Common myeloid progenitor, CD34-positive (primary cell): ENCODE measurements at regions not wholly inside any gene's neighbourhood (a gene's known extent, or its start where the extent isn't known, plus 50 kb on each side); places are given as distances from the start of the nearest gene placed in this dataset.

Experiments
- CTCF ChIA-PET: fragments of 350-600 bp; sonication (Branson Sonifier 250); formaldehyde crosslinking; loops from one replicate; lab custom pipeline; 2021; ENCODE audit warnings: antibody characterized with exemption; lab: Charles Lee
- POLR2A ChIA-PET: fragments of 350-600 bp; sonication (Branson Sonifier 250); formaldehyde crosslinking; loops from one replicate; lab custom pipeline; 2021; ENCODE audit warnings: antibody characterized with exemption; lab: Charles Lee
- DNase-seq, 3 donors: peaks; one replicate each; pipeline versions ENCODE4 v3.0.0 to v3.0.0-alpha.2; 2013
- H3K27ac ChIP-seq, 2 experiments: 1 replicate in 1 of 2; 2 replicates in 1 of 2; pipeline ENCODE4 v1.7.0; 2013; ENCODE audit warnings: inconsistent platforms in 2 of 2, low read length in 2 of 2, mild to moderate bottlenecking in 2 of 2, low read depth in 1 of 2, moderate library complexity in 1 of 2; ENCODE audit not compliant: severe bottlenecking in 2 of 2, insufficient read depth in 1 of 2, poor library complexity in 1 of 2
- H3K27me3 ChIP-seq, 5 experiments: replicated peaks in 2 of 5; 1 replicate in 3 of 5; 2 replicates in 2 of 5; pipeline versions ENCODE4 v1.6.1 to v1.7.0; 2013; ENCODE audit warnings: low read length in 4 of 5, mild to moderate bottlenecking in 2 of 5, moderate library complexity in 2 of 5, inconsistent platforms in 1 of 5; ENCODE audit not compliant: insufficient read depth in 5 of 5, control insufficient read depth in 4 of 5
- H3K36me3 ChIP-seq, 4 experiments: 1 replicate in 2 of 4; 2 replicates in 2 of 4; pipeline versions ENCODE4 v1.6.1 to v1.7.0; 2013; ENCODE audit warnings: low read length in 3 of 4, control low read depth in 1 of 4, mild to moderate bottlenecking in 1 of 4; ENCODE audit not compliant: control insufficient read depth in 4 of 4, insufficient read depth in 4 of 4
- H3K4me1 ChIP-seq, 4 experiments: 1 replicate in 3 of 4; 2 replicates in 1 of 4; pipeline versions ENCODE4 v1.6.1 to v1.7.1; 2013; ENCODE audit warnings: low read length in 3 of 4, mild to moderate bottlenecking in 3 of 4, control low read depth in 1 of 4, inconsistent platforms in 1 of 4, moderate library complexity in 1 of 4; ENCODE audit not compliant: control insufficient read depth in 4 of 4, insufficient read depth in 4 of 4; ENCODE audit errors: control extremely low read depth in 1 of 4
- H3K4me3 ChIP-seq, 7 experiments: 1 replicate in 4 of 7; 2 replicates in 3 of 7; pipeline versions ENCODE4 v1.5.1 to v1.7.0; 2013; ENCODE audit warnings: mild to moderate bottlenecking in 7 of 7, low read length in 6 of 7, moderate library complexity in 6 of 7, inconsistent platforms in 2 of 7, low read depth in 2 of 7, control low read depth in 1 of 7; ENCODE audit not compliant: insufficient read depth in 4 of 7, control insufficient read depth in 1 of 7; ENCODE audit errors: extremely low read depth in 1 of 7
- H3K9me3 ChIP-seq, 5 experiments: 1 replicate in 4 of 5; 2 replicates in 1 of 5; pipeline versions ENCODE4 v1.6.1 to v1.7.1; 2013; ENCODE audit warnings: low read length in 4 of 5, mild to moderate bottlenecking in 2 of 5, inconsistent platforms in 1 of 5, low read depth in 1 of 5, moderate library complexity in 1 of 5; ENCODE audit not compliant: control insufficient read depth in 4 of 5, insufficient read depth in 2 of 5; ENCODE audit errors: control extremely low read depth in 1 of 5
- WGBS: methylation state at CpG from one replicate; pipeline ENCODE4 v1.1.5; 2013; ENCODE audit not compliant: insufficient coverage; 5-methylcytosine and 5-hydroxymethylcytosine counted together

GRCh38 chr12:3336606-3337311 lies 154.2 kb upstream of the PRMT8 start:
- Histone ChIP-seq H3K27me3 (peaks cover 0 to 12% (median 4%) of the 10 kb centered on the region in 5 experiments), H3K36me3 (no peaks in the 10 kb centered on the region), H3K9me3 (no peaks in the 10 kb centered on the region), H3K4me1 (no peaks in the 10 kb centered on the region), H3K4me3 (no peak overlapping the region), H3K27ac (no peak overlapping the region)
- DNase-seq, result peak in 1 of 3 donors; percentile 6
- ChIA-PET POLR2A (interaction anchor here (0.5 kb wide), 1 partner anchor 22 kb away, joined by 3 read pairs; no protein-coding TSS in a partner anchor), CTCF (no interaction called here)
- 71% methylated on average over 11 of the region's 13 CpGs for WGBS

DNA sequence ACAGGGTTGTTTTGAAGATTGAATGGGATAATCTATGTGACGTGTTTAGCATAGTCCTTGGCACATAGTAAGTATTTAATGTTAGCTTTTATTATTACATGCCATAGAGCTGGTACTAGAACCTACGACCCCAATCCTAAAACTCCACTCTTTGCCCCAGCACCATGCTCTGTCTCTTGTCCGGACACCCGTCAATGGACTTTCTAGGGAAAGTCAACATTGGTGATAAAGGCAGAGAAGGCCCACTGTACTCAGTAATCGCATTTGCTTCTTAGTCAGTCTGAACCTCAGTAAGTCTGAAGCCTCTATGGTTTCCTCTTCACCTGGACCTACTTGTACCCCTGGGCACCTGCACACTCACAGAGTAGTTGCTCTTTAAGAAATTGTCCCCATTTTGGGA lies 153.1 kb upstream of the PRMT8 start:
- H3K4me1 ChIP-seq, result no peaks in the 10 kb centered on the region
- ChIA-PET POLR2A (no interaction called here), CTCF (interaction anchor here (1.0 kb wide), 1 partner anchor 38 kb away, joined by 4 read pairs; no protein-coding TSS in a partner anchor)
- H3K27me3 ChIP-seq, result peaks cover 2 to 18% (median 12%) of the 10 kb centered on the region in 5 experiments
- 96% methylated on average over 4 of the region's 5 CpGs for WGBS
- no peak overlapping the region for H3K4me3 ChIP-seq
- no peaks in the 10 kb centered on the region for H3K9me3 ChIP-seq
- H3K27ac ChIP-seq, result no peak overlapping the region
- no peaks in the 10 kb centered on the region for H3K36me3 ChIP-seq
- DNase-seq, result no peak

- CTCF ChIA-PET, result no interaction called here
- 97% methylated on average over 6 of the region's 7 CpGs for whole genome bisulfite sequencing
- no peak for DNase-seq
Measured at GRCh38 chr12:3339221-3339620, 151.8 kb upstream of the PRMT8 start.

GRCh38 chr12:3341594-3341993 lies 149.4 kb upstream of the PRMT8 start:
- Histone ChIP-seq H3K4me1 (no peaks in the 10 kb centered on the region), H3K36me3 (no peaks in the 10 kb centered on the region), H3K27me3 (peaks cover 0 to 18% (median 8%) of the 10 kb centered on the region in 5 experiments), H3K27ac (no peak overlapping the region), H3K4me3 (no peak overlapping the region), H3K9me3 (no peaks in the 10 kb centered on the region)
- POLR2A ChIA-PET, result no interaction called here
- 49% methylated on average over 3 of the region's 4 CpGs for WGBS
- CTCF ChIA-PET, result interaction anchor here (0.6 to 2.9 kb wide), 12 partner anchors 9 to 436 kb away, joined by 3 to 9 read pairs (median 4); no protein-coding TSS in a partner anchor
- no peak for DNase-seq

More at GRCh38 chr12:3339221-3339620, 151.8 kb upstream of the PRMT8 start:
- no peak overlapping the region for H3K27ac ChIP-seq
- H3K4me3 ChIP-seq, result no peak overlapping the region
- no peaks in the 10 kb centered on the region for H3K36me3 ChIP-seq
- no peaks in the 10 kb centered on the region for H3K4me1 ChIP-seq
- peaks cover 2 to 18% (median 12%) of the 10 kb centered on the region in 5 experiments for H3K27me3 ChIP-seq
- no peaks in the 10 kb centered on the region for H3K9me3 ChIP-seq
- POLR2A ChIA-PET, result no interaction called here

DNA sequence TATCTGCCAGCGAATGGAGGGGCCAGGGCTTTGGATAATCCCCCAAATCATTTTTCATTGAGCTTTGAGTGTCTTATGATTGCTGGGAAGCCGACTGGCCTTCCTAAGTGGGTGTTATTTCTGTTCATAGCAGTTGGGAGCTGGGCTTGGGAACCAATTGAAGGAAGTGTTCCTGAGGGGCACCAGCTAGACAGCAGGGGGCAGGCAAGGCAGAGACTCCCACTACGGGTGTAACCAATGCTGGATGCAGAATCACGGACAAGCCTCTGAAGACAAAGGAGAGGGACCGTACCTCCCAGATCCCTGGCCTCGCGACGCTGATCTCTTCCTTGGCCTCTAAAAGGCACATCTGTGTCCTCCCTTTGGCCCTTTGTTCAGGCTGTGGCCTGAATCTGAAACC lies 149.0 kb upstream of the PRMT8 start:
- Histone ChIP-seq H3K27me3 (peaks cover 0 to 18% (median 8%) of the 10 kb centered on the region in 5 experiments), H3K27ac (no peak overlapping the region), H3K9me3 (no peaks in the 10 kb centered on the region), H3K36me3 (no peaks in the 10 kb centered on the region), H3K4me3 (no peak overlapping the region), H3K4me1 (no peaks in the 10 kb centered on the region)
- 22% methylated on average over 8 of the region's 8 CpGs for WGBS
- POLR2A ChIA-PET, result no interaction called here
- DNase-seq, result peak; percentile 43 to 66 (median 58)
- CTCF ChIA-PET, result interaction anchor here (0.6 to 2.9 kb wide), 12 partner anchors 9 to 435 kb away, joined by 3 to 9 read pairs (median 4); no protein-coding TSS in a partner anchor

DNA sequence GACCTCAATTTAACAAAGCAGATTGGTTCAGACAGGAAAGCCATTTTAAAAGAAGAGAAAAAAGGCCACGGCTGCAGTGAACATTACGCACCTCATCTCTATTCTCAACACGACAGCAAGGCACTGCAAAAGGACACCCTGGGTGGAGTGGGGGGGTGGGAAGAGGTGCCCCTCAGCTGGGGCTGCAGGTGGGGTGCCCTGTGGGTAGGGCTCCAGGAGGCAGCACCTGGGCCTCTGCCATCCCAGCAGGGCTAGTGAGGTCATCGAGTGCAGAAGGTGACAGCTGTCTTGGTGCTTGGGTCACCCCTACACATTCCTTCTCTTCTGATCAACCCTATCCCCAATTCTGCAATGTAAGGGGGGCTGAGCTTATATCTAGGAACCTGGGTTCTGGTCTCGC lies 142.9 kb upstream of the PRMT8 start:
- H3K9me3 ChIP-seq, result no peaks in the 10 kb centered on the region
- CTCF ChIA-PET, result no interaction called here
- no peak for DNase-seq
- WGBS, result 95% methylated on average over 3 of the region's 5 CpGs
- POLR2A ChIA-PET, result no interaction called here
- no peak overlapping the region for H3K27ac ChIP-seq
- no peak overlapping the region for H3K4me3 ChIP-seq
- H3K4me1 ChIP-seq, result no peaks in the 10 kb centered on the region
- peaks cover 2 to 27% (median 6%) of the 10 kb centered on the region in 5 experiments for H3K27me3 ChIP-seq
- H3K36me3 ChIP-seq, result no peaks in the 10 kb centered on the region

- Histone ChIP-seq H3K27ac (no peak overlapping the region), H3K4me1 (no peaks in the 10 kb centered on the region), H3K4me3 (no peak overlapping the region), H3K27me3 (peaks cover 4 to 33% (median 10%) of the 10 kb centered on the region in 5 experiments), H3K9me3 (no peaks in the 10 kb centered on the region), H3K36me3 (no peaks in the 10 kb centered on the region)
- 94% methylated on average over 3 of the region's 4 CpGs for WGBS
- ChIA-PET CTCF (interaction anchor here (1.5 kb wide), 1 partner anchor 9 kb away, joined by 3 read pairs; no protein-coding TSS in a partner anchor), POLR2A (no interaction called here)
- no peak for DNase-seq
Measured at GRCh38 chr12:3350432-3350831, 140.6 kb upstream of the PRMT8 start.
